ENCODE measurements at regions not wholly inside any gene's neighbourhood (a gene's known extent, or its start where the extent isn't known, plus 50 kb on each side); places are given as distances from the start of the nearest gene placed in this dataset.

GRCh38 chr17:69761767-69762321 lies 313.2 kb upstream of the KCNJ16 start:
- no peak for DNase-seq (ENCODE audit: low read depth in 4 of 4, low spot score in 3 of 4)

DNA sequence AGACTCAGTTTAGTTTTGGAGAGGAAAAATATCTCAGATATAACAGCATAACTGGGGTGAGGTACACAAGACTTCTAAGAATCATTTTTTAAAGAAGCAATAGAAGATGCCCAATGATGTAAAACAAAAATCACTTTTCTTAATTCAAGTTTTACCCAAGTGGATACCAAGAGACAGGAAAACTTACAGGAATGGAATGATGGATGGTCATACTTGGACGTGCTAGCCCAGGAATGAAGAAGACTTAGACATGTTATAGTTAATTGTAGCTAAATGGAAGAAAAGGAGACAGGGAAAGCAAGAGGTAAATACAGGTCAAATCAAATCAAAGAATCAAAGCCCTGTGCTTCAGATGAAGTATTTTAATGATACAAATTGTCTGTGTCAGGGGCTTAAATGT lies 312.7 kb upstream of the KCNJ16 start:
- no peak for DNase-seq (ENCODE audit: low read depth in 4 of 4, low spot score in 3 of 4)

- no peak for DNase-seq (ENCODE audit: low read depth in 4 of 4, low spot score in 3 of 4)
Measured at GRCh38 chr17:69762766-69763165, 312.3 kb upstream of the KCNJ16 start.

- DNase-seq (ENCODE audit: low read depth in 4 of 4, low spot score in 3 of 4), result no peak
Measured at GRCh38 chr17:69763503-69763902, 311.5 kb upstream of the KCNJ16 start.

- no peak for DNase-seq (ENCODE audit: low read depth in 4 of 4, low spot score in 3 of 4)
Measured at GRCh38 chr17:69764146-69764545, 310.9 kb upstream of the KCNJ16 start.

DNA sequence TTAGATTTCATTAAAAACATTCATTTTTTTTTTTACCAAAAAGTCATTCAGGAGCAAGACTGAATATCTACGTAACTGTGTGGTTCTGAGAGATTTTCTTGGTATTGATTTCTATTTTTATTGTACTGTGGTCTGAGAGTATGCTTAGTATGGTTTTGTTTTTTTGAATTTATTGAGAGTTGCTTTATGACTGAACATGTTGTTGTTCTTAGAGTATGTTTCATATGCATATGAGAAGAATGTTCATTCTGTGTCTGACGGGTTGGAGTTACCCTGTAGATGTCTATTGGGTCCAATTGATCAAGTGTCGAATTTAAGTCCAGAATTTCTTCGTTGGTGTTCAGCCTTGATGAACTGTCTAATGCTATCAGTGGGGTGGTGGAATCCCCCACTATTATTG lies 306.0 kb upstream of the KCNJ16 start:
- no peak for DNase-seq (ENCODE audit: low read depth in 4 of 4, low spot score in 3 of 4)

- no peak for DNase-seq (ENCODE audit: low read depth in 4 of 4, low spot score in 3 of 4)
Measured at GRCh38 chr17:69773081-69773480, 301.9 kb upstream of the KCNJ16 start.

- DNase-seq (ENCODE audit: low read depth in 4 of 4, low spot score in 3 of 4), result no peak
Measured at GRCh38 chr17:69779378-69780214, 295.4 kb upstream of the KCNJ16 start.

DNA sequence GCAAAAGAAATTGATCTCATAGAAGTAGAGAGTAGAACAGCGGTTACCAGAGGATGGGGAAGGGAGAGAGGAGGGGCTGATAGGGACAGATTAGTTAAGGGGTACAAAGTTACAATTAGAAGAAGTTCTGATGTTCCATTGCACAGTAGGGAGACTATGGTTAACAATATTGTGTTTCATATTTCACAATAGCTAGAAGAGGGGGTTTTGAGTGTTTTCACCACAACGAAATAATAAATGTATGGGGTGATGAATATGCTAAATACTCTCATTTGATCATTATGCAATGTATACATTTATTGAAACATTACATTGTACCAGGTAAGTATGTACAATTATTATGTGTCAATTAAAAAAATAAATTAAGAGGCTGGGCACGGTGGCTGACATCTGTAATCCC lies 291.2 kb upstream of the KCNJ16 start:
- DNase-seq (ENCODE audit: low read depth in 4 of 4, low spot score in 3 of 4), result no peak

DNA sequence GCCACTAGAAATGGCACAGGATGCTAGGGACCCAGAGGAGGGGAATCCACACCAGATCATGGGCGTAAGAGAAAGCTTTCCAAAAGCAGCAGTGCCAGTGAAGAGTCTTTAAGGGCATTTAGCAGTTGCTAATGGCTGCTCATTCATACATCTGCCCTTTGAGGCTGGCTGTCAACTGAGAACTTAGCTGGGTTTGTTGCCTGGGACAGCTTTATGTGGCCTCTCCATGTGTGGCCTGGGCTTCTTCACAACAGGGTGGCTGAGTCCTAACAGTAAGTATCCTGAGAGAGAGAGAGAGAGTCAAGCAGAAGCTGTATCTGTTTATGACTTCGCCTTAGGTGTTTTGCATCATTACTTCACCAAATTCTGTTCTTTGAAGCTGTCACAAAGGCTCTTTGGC lies 286.1 kb upstream of the KCNJ16 start:
- no peak for DNase-seq (ENCODE audit: low read depth in 4 of 4, low spot score in 3 of 4)

GRCh38 chr17:69796078-69796477 lies 278.9 kb upstream of the KCNJ16 start:
- DNase-seq (ENCODE audit: low read depth in 4 of 4, low spot score in 3 of 4), result no peak

GRCh38 chr17:69800870-69801269 lies 274.2 kb upstream of the KCNJ16 start:
- no peak for DNase-seq (ENCODE audit: low read depth in 4 of 4, low spot score in 3 of 4)

GRCh38 chr17:69801368-69801767 lies 273.7 kb upstream of the KCNJ16 start:
- no peak for DNase-seq (ENCODE audit: low read depth in 4 of 4, low spot score in 3 of 4)

DNA sequence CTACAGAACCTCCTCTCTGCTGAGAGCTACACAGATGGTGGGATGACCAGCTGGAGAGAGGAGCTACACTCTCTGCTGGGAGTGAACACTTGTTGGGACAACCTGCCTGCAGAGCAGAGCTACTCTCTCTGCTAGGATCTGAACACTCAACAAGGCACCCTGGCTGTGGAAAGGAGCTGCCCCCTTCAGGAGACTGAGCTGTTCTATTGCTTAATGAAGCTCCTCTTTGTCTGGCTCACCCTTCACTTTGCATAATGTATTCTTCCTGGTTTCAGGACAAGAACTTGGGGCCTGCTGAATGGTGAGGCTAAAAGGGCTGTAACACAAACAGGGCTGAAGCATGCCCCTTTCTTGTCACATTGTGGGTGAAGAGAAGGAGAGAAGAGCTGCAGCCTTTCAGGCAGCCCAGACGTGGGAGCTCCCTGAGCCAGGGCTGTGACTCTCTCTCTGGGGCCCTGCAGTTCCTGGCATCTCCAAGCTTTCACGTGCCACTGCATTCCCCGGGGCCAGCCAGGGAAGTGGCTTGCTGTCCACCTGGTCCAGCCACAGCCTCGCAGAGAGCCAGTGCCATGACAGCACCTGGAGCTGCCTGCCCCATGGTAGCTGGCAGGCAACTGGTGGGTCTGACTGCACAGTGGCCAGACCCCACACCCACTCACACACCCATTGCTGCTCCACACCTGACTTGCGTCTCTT lies 272.8 kb upstream of the KCNJ16 start:
- no peak for DNase-seq (ENCODE audit: low read depth in 4 of 4, low spot score in 3 of 4)

GRCh38 chr17:69809331-69809730 lies 265.7 kb upstream of the KCNJ16 start:
- DNase-seq (ENCODE audit: low read depth in 4 of 4, low spot score in 3 of 4), result no peak

DNA sequence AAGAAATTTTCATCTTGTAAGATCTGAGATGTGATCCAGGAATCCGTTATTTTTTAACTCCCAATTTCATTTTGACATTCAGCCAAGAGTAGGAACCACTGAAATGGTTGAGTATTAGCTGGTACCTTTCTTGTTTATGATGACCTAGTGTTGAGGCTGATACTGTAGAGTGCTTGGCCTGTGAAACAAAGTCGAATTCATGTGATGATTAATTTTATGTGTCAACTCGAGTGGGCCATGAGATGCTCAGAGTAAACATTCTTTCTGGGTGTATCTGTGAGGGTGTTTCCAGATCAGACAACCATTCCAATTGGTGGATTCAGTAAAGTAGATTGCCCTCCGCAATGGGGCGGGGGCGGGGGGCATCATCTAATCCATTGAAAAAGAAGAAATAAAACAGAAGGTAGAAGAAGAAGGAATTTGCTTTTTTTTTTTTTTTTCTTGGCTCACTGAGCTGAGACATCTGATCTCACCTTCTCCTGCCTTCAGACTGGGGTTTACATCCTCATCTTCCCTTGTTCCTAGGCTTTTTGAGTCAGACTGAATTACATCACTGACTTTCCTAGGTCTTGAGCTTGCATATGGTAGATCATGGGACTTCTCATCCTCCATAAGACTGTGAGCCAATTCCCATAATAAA lies 264.6 kb upstream of the KCNJ16 start:
- DNase-seq (ENCODE audit: low read depth in 4 of 4, low spot score in 3 of 4), result no peak

GRCh38 chr17:69812240-69812837 lies 262.7 kb upstream of the KCNJ16 start:
- DNase-seq (ENCODE audit: low read depth in 4 of 4, low spot score in 3 of 4), result no peak

DNA sequence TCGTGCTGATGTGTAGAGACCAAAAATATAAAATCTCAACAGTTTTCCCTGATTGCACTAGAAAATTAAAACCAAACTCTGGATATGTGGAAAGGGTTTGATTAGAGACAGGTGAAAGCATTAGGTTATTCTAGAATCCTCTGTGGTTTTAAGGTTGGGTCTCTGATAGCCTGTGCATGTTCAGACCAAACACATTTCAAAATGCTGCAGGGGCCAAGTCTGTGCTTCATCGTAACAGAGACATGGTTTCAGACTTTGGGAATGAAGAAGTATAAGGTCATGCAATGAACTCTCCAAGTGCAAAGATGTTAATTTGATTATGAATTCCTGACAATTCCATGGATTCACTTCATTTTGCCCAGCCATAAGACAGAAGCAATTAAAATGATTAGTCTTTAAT lies 261.0 kb upstream of the KCNJ16 start:
- no peak for DNase-seq (ENCODE audit: low read depth in 4 of 4, low spot score in 3 of 4)

DNA sequence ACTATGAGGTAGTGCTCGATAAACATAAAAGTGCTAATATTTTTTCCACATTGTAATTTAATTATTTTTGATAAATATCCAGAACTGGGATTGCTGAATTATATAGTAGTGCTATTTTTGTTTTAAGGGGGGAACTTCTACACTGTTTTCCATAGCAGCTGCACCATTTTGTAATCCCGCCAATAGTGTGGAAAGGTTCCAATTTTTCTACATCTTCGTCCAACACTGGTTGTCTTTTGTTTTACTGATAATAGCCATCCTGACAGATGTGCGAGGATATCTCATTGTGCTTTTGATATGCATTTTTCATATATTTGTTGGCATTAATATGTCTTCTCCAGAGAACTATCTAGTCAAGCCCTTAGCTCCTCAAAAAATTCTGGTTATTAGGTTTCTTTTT lies 259.6 kb upstream of the KCNJ16 start:
- DNase-seq (ENCODE audit: low read depth in 4 of 4, low spot score in 3 of 4), result no peak

GRCh38 chr17:69818467-69818866 lies 256.6 kb upstream of the KCNJ16 start:
- DNase-seq (ENCODE audit: low read depth in 4 of 4, low spot score in 3 of 4), result no peak

All from right renal pelvis (tissue), 4 donors.